ENCODE measurements at regions not wholly inside any gene's neighbourhood (a gene's known extent, or its start where the extent isn't known, plus 50 kb on each side); places are given as distances from the start of the nearest gene placed in this dataset.

GRCh38 chr9:84480071-84480470, 139.5 kb upstream of the SLC28A3 start:
- no peak for TF ChIP-seq CTCF (IDR thresholded peaks at IDR 0.05)
- TF ChIP-seq EP300 (IDR thresholded peaks at IDR 0.05) = no peak
- TF ChIP-seq POLR2A (IDR thresholded peaks at IDR 0.05) = no peak
- TF ChIP-seq POLR2AphosphoS5 (IDR thresholded peaks at IDR 0.05) = no peak

Data from sigmoid colon (tissue), 4 donors.